ENCODE measurements at regions not wholly inside any gene's neighbourhood (a gene's known extent, or its start where the extent isn't known, plus 50 kb on each side); places are given as distances from the start of the nearest gene placed in this dataset.

DNA sequence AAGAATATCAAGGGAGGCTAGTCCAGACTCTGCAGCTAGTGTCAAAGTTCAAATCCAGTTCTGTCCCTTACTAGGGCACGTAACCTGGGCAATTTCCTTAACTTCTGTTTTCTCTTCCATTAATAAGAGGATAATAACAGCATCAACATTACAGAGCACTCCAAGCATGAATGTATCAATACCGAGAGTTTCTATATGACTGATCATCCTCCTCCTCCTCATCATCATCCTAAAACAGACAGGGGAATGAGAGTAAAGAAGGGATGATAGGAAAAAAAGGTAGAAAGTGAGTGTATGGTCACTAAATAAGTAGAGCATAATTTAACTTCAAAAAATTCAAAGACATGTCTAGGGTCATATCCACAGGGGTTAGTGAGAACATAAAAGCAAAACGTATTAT lies 171.4 kb downstream of the NDUFA12 start:
- TF ChIP-seq, protein P1, sequence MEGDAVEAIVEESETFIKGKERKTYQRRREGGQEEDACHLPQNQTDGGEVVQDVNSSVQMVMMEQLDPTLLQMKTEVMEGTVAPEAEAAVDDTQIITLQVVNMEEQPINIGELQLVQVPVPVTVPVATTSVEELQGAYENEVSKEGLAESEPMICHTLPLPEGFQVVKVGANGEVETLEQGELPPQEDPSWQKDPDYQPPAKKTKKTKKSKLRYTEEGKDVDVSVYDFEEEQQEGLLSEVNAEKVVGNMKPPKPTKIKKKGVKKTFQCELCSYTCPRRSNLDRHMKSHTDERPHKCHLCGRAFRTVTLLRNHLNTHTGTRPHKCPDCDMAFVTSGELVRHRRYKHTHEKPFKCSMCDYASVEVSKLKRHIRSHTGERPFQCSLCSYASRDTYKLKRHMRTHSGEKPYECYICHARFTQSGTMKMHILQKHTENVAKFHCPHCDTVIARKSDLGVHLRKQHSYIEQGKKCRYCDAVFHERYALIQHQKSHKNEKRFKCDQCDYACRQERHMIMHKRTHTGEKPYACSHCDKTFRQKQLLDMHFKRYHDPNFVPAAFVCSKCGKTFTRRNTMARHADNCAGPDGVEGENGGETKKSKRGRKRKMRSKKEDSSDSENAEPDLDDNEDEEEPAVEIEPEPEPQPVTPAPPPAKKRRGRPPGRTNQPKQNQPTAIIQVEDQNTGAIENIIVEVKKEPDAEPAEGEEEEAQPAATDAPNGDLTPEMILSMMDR (IDR thresholded peaks at IDR 0.05): no peak
- no peak for TF ChIP-seq POLR2A (IDR thresholded peaks at IDR 0.05; ENCODE audit: low read depth)

Data from esophagus muscularis mucosa (tissue), 3 donors.